BLaER1 treated with 17β-estradiol and CSF1 and Interleukin-3, amounts not matched to agents 10 nM and 100 nM (cell line): ENCODE measurements at regions not wholly inside any gene's neighbourhood (a gene's known extent, or its start where the extent isn't known, plus 50 kb on each side); places are given as distances from the start of the nearest gene placed in this dataset.

Experiments
- H3K27ac ChIP-seq, 11 experiments: shearing (Covaris generic); formaldehyde crosslinking; 2 replicates each; pipeline ENCODE4 v1.8.1; 2022
- H3K27me3 ChIP-seq, 11 experiments: shearing (Covaris generic); formaldehyde crosslinking; 2 replicates each; pipeline ENCODE4 v1.8.1; 2022
- H3K36me3 ChIP-seq, 11 experiments: shearing (Covaris generic); formaldehyde crosslinking; 2 replicates each; pipeline ENCODE4 v1.8.1; 2022
- H3K4me1 ChIP-seq, 10 experiments: shearing (Covaris generic); formaldehyde crosslinking; 2 replicates each; pipeline ENCODE4 v1.8.1; 2022
- H3K4me2 ChIP-seq, 11 experiments: shearing (Covaris generic); formaldehyde crosslinking; 2 replicates each; pipeline ENCODE4 v1.8.1; 2022
- H3K4me3 ChIP-seq, 10 experiments: shearing (Covaris generic); formaldehyde crosslinking; 2 replicates each; pipeline ENCODE4 v1.8.1; 2022
- H3K9ac ChIP-seq, 11 experiments: shearing (Covaris generic); formaldehyde crosslinking; 2 replicates each; pipeline ENCODE4 v1.8.1; 2022
- H3K9me3 ChIP-seq, 11 experiments: shearing (Covaris generic); formaldehyde crosslinking; replicated peaks in 1 of 11; 2 replicates each; pipeline ENCODE4 v1.8.1; 2022
- H4K20me1 ChIP-seq, 11 experiments: shearing (Covaris generic); formaldehyde crosslinking; 2 replicates each; pipeline ENCODE4 v1.8.1; 2022
- Cebpa-rat ChIP-seq, 11 experiments: shearing (Covaris generic); IDR thresholded peaks; 2 replicates each; pipeline ENCODE4 v1.8.1; 2022

DNA sequence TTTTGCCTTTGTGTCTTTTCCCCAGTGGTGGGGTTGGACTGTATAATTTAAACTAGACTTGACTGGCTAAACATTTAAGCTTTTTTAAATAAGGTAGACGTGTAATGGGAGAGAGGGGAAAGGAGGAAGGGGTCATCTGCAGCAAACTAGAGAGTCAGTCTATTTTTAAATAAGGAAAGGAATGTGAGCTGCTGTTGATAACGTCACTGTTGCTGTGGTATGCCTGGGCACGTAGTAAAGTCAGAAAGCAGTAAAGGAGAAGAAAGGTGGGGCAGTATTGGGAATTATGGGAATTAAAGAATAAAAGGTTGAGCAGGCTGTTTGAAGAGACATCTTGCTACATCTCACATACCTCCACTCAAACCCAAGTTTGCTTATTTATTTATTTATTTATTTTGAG, 80.4 kb upstream of the FSHB start:
- Histone ChIP-seq H3K36me3 (no peaks in the 10 kb centered on the region), H3K4me1 (no peaks in the 10 kb centered on the region), H3K4me3 (no peak overlapping the region), H3K9me3 (no peaks in the 10 kb centered on the region), H3K9ac (no peak overlapping the region), H3K27me3 (no peaks in the 10 kb centered on the region), H3K27ac (no peak overlapping the region), H4K20me1 (no peaks in the 10 kb centered on the region), H3K4me2 (no peak overlapping the region)
- TF ChIP-seq Cebpa-rat (IDR thresholded peaks at IDR 0.05) = no peak

DNA sequence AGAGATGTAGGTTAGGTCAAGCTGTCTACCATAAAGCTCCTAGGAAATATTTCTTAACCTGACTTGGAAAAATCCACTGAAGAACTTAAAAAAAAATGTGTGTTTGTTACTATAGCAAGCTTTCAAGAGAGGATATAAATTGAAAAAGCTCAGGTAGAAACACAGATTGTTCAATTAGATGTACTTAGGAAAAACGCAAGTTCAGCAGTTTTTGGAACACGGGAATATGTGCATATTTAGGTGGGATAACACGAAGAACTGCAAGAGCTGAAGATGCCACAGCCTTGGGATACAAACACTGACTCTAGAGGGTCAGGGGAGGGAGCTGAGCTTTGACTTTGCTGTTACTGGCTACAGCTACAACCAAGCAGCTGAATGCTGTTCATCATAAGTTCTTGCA, 77.8 kb upstream of the FSHB start:
- Histone ChIP-seq H3K4me1 (no peaks in the 10 kb centered on the region), H3K4me2 (no peak overlapping the region), H3K9me3 (no peaks in the 10 kb centered on the region), H3K27ac (no peak overlapping the region), H3K4me3 (no peak overlapping the region), H3K9ac (no peak overlapping the region), H3K36me3 (no peaks in the 10 kb centered on the region), H3K27me3 (no peaks in the 10 kb centered on the region), H4K20me1 (no peaks in the 10 kb centered on the region)
- no peak for TF ChIP-seq Cebpa-rat (IDR thresholded peaks at IDR 0.05)

DNA sequence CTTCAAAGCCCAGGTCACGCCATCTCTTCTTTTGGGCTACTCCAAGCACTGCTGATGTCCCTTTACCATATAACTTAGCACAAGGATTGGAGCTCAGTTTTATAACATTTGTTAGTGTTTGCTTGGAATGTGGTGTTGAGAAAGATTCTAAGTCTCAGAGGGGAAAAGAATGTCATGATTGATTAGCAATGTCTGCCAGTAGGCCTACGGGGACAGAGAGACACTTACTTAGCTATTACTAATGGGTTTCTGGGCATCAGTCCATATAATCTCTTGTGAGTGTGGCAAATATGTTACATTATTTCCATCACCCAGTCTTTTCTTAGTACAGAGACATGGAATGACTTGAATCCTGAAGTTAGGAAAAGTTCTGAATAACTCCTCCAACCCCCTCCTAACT, 75.4 kb upstream of the FSHB start:
- Histone ChIP-seq H3K27me3 (no peaks in the 10 kb centered on the region), H3K36me3 (no peaks in the 10 kb centered on the region), H3K9me3 (no peaks in the 10 kb centered on the region), H3K4me3 (no peak overlapping the region), H3K4me2 (no peak overlapping the region), H4K20me1 (no peaks in the 10 kb centered on the region), H3K4me1 (no peaks in the 10 kb centered on the region), H3K27ac (no peak overlapping the region), H3K9ac (no peak overlapping the region)
- no peak for TF ChIP-seq Cebpa-rat (IDR thresholded peaks at IDR 0.05)

DNA sequence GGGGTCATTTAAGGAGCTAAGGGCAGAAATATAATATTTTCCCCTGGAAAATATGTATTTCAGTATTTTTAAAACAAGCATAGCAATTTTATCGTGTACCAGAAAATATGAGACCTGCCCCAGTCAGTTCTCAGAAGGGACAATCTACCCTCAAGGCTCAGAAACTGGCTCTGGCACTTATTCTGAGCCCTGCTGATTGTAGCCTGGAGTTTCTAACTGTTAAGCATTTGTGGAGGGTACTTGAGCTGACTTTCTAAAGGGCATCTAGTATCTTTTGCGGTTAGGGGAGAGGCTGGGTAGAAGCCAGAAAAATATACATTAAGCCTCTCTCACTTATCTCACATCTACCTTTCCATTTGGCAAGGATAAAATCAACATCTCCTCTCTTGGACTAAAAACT, 71.3 kb upstream of the FSHB start:
- Histone ChIP-seq H4K20me1 (no peaks in the 10 kb centered on the region), H3K4me3 (no peak overlapping the region), H3K9ac (no peak overlapping the region), H3K9me3 (no peaks in the 10 kb centered on the region), H3K27ac (no peak overlapping the region), H3K4me2 (no peak overlapping the region), H3K36me3 (no peaks in the 10 kb centered on the region), H3K4me1 (no peaks in the 10 kb centered on the region), H3K27me3 (no peaks in the 10 kb centered on the region)
- no peak for TF ChIP-seq Cebpa-rat (IDR thresholded peaks at IDR 0.05)

DNA sequence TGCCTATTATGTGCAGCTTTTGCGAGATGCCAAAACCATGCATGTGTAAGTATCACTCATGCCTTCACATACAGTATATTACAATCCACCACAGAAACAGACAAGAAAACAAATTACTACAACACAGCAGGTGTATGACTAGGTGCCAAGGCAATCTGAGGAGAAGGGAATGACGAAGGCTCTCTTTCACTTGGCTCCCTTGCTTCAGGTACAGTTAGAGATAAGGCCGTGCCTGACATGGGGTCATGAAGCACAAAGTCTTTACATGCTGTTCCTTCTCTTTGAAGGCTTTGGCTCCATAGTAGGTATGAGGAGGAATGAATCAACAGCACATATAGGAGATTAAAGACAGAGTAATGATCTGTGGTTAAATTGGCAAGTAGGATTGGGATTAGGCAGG, 65.2 kb upstream of the FSHB start:
- Histone ChIP-seq H3K9ac (no peak overlapping the region), H3K27me3 (no peaks in the 10 kb centered on the region), H3K36me3 (no peaks in the 10 kb centered on the region), H3K4me3 (no peak overlapping the region), H4K20me1 (no peaks in the 10 kb centered on the region), H3K4me2 (no peak overlapping the region), H3K9me3 (no peaks in the 10 kb centered on the region), H3K4me1 (no peaks in the 10 kb centered on the region), H3K27ac (no peak overlapping the region)
- no peak for TF ChIP-seq Cebpa-rat (IDR thresholded peaks at IDR 0.05)

DNA sequence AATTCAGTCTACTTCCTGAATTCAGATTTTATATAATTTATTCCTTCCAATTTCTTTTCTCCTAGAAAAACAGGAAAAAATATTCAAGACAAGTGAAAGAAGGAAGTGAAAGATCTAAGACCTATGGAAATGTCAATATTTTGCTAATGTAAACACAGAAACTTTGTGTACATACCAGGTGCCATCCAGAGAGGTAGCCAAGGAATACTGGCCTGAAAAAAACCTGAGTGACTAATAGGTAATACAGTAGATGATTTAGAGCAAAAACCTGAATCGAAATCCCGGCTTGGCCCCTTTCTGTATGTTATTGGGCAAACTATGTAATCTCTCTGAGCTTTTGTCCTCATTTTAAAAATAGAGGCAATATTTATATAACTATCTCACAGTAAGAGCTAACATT, 59.2 kb upstream of the FSHB start:
- Histone ChIP-seq H3K4me3 (no peak overlapping the region), H3K36me3 (no peaks in the 10 kb centered on the region), H3K9me3 (peaks cover 3 to 11% (median 6%) of the 10 kb centered on the region in 11 experiments), H3K4me1 (no peaks in the 10 kb centered on the region), H4K20me1 (no peaks in the 10 kb centered on the region), H3K27ac (no peak overlapping the region), H3K27me3 (no peaks in the 10 kb centered on the region), H3K4me2 (no peak overlapping the region), H3K9ac (no peak overlapping the region)
- no peak for TF ChIP-seq Cebpa-rat (IDR thresholded peaks at IDR 0.05)

DNA sequence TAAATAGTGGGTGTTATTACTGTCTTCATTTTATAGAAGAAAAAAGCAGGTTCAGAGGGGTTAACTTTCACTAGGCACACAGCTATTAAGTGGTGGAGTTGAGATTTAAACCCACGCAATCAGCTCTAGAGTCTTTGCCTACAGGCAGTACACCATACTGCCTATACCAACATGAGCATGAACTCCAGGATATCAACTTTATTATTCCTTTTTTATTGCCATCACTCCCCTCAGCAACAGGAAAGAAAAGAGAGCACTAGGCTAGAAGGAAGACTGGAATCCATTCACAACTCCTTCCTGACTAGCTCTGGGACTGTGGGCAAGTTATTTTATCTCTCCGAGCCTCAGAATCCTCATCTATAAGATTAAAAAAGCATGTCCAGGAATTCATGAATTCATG, 58.7 kb upstream of the FSHB start:
- H3K27ac ChIP-seq = no peak overlapping the region
- no peaks in the 10 kb centered on the region for H3K36me3 ChIP-seq
- no peak overlapping the region for H3K4me3 ChIP-seq
- peaks cover 8 to 16% (median 11%) of the 10 kb centered on the region in 11 experiments for H3K9me3 ChIP-seq
- no peaks in the 10 kb centered on the region for H4K20me1 ChIP-seq
- no peaks in the 10 kb centered on the region for H3K27me3 ChIP-seq
- TF ChIP-seq Cebpa-rat (IDR thresholded peaks at IDR 0.05) = no peak
- no peak overlapping the region for H3K4me2 ChIP-seq
- H3K4me1 ChIP-seq = no peaks in the 10 kb centered on the region
- no peak overlapping the region for H3K9ac ChIP-seq

DNA sequence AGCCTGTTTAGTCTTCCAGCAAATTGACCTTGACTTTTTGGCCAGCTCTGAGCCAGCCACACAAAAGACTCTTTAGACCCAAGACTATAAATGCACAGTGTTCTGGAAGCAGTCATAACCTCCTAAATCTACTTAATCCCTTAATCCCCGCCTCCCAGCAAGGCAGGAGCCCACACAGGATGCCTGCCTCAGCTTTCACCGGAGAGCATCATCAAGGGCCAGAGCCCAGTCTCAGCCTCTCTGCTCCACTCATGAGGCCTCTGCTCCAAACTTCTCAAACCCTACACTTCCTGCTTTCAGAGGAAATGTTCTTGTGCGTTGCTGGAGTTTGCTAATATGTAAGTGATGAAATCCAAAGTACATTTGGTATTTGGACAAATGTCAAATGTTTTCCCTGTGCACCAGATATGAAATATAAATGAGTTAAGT, 57.9 kb upstream of the FSHB start:
- H3K36me3 ChIP-seq = peaks cover 0 to 3% (median 0%) of the 10 kb centered on the region in 11 experiments; a peak in 1 of 22 replicates
- peaks cover 15 to 23% (median 18%) of the 10 kb centered on the region in 11 experiments for H3K9me3 ChIP-seq
- TF ChIP-seq Cebpa-rat (IDR thresholded peaks at IDR 0.05) = no peak
- no peaks in the 10 kb centered on the region for H3K4me1 ChIP-seq
- H4K20me1 ChIP-seq = no peaks in the 10 kb centered on the region
- H3K27me3 ChIP-seq = no peaks in the 10 kb centered on the region
- no peak overlapping the region for H3K4me3 ChIP-seq
- H3K9ac ChIP-seq = no peak overlapping the region
- H3K27ac ChIP-seq = no peak overlapping the region
- no peak overlapping the region for H3K4me2 ChIP-seq

DNA sequence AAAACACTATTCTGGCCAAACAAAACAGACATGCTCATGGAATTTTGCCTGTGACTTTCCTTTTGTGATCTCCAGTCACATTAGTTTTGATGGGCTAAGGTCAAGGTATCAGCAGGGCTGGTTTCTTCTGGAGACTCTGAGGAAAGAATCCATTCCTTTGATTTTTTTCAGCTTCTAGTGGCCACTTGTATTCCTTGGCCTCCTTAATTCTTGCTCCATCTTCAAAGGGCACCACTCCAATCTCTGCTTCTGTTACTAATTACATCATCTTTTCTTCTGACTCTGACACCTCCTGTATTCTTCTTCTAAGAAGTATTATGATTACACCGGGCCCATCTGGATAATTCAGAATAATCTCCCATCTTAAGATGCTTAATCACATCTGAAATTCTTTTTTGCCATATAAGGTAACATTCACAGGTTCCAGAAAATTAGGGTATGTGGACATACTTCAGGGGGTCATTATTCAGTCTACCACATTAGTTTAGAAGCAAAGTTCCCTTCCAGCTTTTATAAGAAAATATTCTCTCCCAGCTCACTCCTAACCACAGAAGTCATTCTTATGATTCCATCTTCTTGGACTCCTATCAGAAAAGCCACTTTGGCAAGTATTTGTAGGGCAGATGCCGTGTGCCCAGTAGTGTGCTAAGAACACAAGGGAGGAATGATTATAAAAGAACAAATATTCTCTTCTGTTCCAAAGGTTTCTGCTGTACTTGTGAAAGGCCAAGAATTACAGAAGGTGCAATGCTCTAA, 56.4 kb upstream of the FSHB start:
- H3K27me3 ChIP-seq = no peaks in the 10 kb centered on the region
- H3K27ac ChIP-seq = no peak overlapping the region
- H4K20me1 ChIP-seq = no peaks in the 10 kb centered on the region
- no peaks in the 10 kb centered on the region for H3K4me1 ChIP-seq
- no peak overlapping the region for H3K9ac ChIP-seq
- no peak overlapping the region for H3K4me3 ChIP-seq
- no peak for TF ChIP-seq Cebpa-rat (IDR thresholded peaks at IDR 0.05)
- no peak overlapping the region for H3K4me2 ChIP-seq
- H3K9me3 ChIP-seq = peaks cover 31 to 38% (median 34%) of the 10 kb centered on the region in 11 experiments
- H3K36me3 ChIP-seq = peaks cover 0 to 3% (median 0%) of the 10 kb centered on the region in 11 experiments; a peak in 1 of 22 replicates
